H1 (cell line): ENCODE measurements at regions not wholly inside any gene's neighbourhood (a gene's known extent, or its start where the extent isn't known, plus 50 kb on each side); places are given as distances from the start of the nearest gene placed in this dataset.

Experiments used
- ASH2L ChIP-seq: fragments of 200-600, 300-600 bp; sonication (generic); IDR thresholded peaks from one replicate; pipeline ENCODE4 v1.7.1; 2017; ENCODE audit warnings: low read length
- ATF3 ChIP-seq: IDR thresholded peaks from 2 replicates; pipeline ENCODE4 v1.6.1; 2011; ENCODE audit warnings: low read depth, mild to moderate bottlenecking, low read length; ENCODE audit not compliant: insufficient read depth
- BRCA1 ChIP-seq: IDR thresholded peaks from 2 replicates; pipeline ENCODE4 v1.6.1; 2012; ENCODE audit warnings: low read depth, low read length, improper control_type of control experiment
- EGR1 ChIP-seq: IDR thresholded peaks from 2 replicates; pipeline ENCODE4 v1.6.1; 2011; ENCODE audit warnings: low read depth, low read length, borderline replicate concordance
- NANOG ChIP-seq: IDR thresholded peaks from 2 replicates; pipeline ENCODE4 v1.6.1; 2011; ENCODE audit warnings: low read length, low read depth, mild to moderate bottlenecking, inconsistent platforms; ENCODE audit not compliant: insufficient read depth, poor library complexity, severe bottlenecking
- PHF8 ChIP-seq: fragments of 200-600 bp; sonication (generic); conservative IDR thresholded peaks from 2 replicates; pipeline ENCODE4 v1.7.1; 2012; ENCODE audit warnings: low read depth, mild to moderate bottlenecking, inconsistent platforms, low read length, moderate library complexity
- RBBP5 ChIP-seq: IDR thresholded peaks from 2 replicates; pipeline ENCODE4 v1.7.1; 2012; ENCODE audit warnings: low read depth, mild to moderate bottlenecking, inconsistent platforms, low read length, moderate library complexity, borderline replicate concordance
- SAP30 ChIP-seq: fragments of 300-600 bp; sonication (generic); IDR thresholded peaks from 2 replicates; pipeline ENCODE4 v1.7.1; 2012; ENCODE audit warnings: low read length, moderate library complexity, mild to moderate bottlenecking, inconsistent platforms; ENCODE audit not compliant: insufficient read depth, insufficient replicate concordance
- SP2 ChIP-seq: IDR thresholded peaks from 2 replicates; pipeline ENCODE4 v1.6.1; 2012; ENCODE audit warnings: mild to moderate bottlenecking, low read length, inconsistent platforms
- SRF ChIP-seq: IDR thresholded peaks from 2 replicates; pipeline ENCODE4 v1.6.1; 2011; ENCODE audit warnings: mild to moderate bottlenecking, low read depth, low read length, moderate library complexity
- TAF7 ChIP-seq: optimal IDR thresholded peaks from 2 replicates; pipeline ENCODE3; 2011; ENCODE audit warnings: low read depth, mild to moderate bottlenecking, inconsistent platforms, low read length, moderate library complexity, borderline replicate concordance
- TEAD4 ChIP-seq: IDR thresholded peaks from 2 replicates; pipeline ENCODE4 v1.6.1; 2012; ENCODE audit warnings: low read depth, low read length, inconsistent platforms, mixed read lengths

- TF ChIP-seq SP2, result no peak
- TF ChIP-seq NANOG, result no peak
- TF ChIP-seq SRF, result no peak
- TF ChIP-seq PHF8, result no peak
- TF ChIP-seq TAF7, result no peak
- no peak for TF ChIP-seq ATF3
- TF ChIP-seq RBBP5, result no peak
- TF ChIP-seq BRCA1, result no peak
- no peak for TF ChIP-seq EGR1
- TF ChIP-seq ASH2L, result no peak
- TF ChIP-seq SAP30, result no peak
- no peak for TF ChIP-seq TEAD4
- TF ChIP-seq, all 59 proteins: peak for 0
Measured at GRCh38 chr10:42972946-42973345, 103.9 kb upstream of the RET start (continued).
